GM21390 (cell line): ENCODE measurements at regions not wholly inside any gene's neighbourhood (a gene's known extent, or its start where the extent isn't known, plus 50 kb on each side); places are given as distances from the start of the nearest gene placed in this dataset.
"Not testable (repeated sequence)": the region's sequence is repeated elsewhere in the genome, so short reads cannot be mapped to it uniquely, and the experiment has no call there.

Experiments
- ATAC-seq: cut with Tn5 transposase; IDR thresholded peaks from one replicate; pipeline ENCODE4 v1.9.1; 2021; ENCODE audit not compliant: unreplicated experiment

DNA sequence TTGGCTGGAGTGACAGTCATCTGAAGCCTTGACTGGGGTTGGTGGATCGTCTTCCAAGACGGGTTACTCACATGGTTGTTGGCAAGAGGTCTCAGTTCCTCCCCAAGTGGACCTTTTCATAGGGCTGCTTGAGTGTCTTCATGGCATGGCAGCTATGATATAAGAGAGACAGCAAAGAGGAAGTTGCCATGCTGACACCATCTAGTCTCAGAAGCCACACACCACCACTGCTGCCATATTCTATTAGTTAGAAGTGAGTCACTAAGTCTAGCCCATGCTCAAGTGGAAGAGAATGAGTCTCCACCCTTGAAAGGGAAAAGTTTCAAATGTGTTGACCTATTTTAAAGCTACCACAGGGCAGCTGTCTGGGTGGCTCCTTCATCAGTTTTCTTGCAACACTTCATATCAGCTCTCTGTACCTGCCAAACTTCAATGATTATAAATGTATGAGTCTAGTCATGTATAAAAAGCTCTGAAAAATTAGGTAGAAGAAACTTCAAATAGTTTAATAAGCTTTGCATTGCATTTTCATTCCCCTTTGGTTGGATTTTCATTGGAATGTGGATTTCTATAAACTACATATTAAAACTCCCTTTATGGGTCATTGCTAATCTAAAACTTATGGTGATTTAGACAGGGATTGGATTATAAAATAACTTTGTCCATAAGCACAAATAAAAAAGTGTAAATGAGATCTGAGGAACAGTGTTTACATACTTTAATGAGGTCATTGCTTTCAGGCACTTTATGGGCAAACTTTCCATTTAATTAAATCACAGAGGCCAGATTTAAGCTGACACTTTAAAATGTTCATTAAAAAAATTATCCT lies 68.0 kb upstream of the ATXN3L start:
- ATAC-seq, result no peak

- ATAC-seq, result no peak
Observed at GRCh38 chrX:13386636-13387035, 66.8 kb upstream of the ATXN3L start.

- no peak for ATAC-seq
Observed at GRCh38 chrX:13386092-13386491, 66.2 kb upstream of the ATXN3L start.

DNA sequence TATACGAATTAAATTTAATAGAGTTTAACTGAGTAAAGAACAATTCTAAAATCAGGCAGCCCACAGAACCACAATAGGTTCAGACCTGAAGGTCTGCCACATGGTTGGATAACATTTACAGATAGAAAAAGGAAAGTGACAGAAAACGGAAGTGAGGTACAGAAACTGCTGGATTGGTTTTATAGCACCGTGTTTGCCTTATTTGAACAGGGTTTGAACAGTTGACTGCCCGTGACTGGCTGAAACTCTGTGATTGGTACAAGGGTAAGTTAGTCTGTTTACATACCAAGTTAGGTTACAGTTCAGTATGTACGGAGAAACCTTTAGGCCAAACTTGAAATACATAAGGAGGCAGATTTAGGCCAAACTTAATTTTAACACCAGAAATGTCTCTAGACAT lies 64.1 kb upstream of the ATXN3L start:
- ATAC-seq, result no peak

DNA sequence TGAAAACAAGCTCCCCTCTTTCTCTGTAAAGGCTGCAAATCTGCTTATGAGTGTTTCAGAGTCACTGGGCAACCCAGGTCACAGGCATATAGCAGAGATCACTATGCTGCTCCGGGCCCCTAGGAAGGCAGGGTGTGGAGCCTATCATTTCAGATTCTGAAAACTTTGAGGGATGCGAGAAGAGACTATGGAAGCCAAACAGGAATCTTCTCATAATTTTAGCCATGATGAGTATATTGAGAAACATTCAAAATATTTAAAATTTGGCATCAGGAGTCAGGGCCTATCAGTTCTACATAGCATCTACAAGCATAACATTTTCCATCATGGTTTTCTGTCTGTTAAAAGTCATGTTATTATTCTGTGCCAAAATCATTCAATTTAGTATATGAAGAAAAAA lies 61.7 kb upstream of the ATXN3L start:
- no peak for ATAC-seq

DNA sequence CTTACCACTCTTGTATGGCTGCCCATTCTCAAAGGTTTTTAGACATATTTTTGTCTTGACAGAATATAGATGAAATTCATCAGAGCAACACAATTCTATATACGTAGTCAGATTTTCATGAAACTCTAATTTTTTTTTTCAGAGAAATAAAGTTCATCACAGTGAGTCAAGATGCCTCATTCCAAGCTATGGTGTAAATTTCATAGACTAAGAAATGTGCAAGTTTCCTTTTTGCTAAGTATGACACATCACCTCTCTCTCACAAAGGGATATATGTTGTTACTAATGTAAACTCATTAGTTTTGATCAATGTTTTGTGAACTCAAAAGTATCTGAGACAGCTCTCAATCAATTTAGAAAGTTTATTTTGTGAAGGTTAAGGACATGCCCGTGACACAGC lies 60.4 kb upstream of the ATXN3L start:
- ATAC-seq, result no peak

DNA sequence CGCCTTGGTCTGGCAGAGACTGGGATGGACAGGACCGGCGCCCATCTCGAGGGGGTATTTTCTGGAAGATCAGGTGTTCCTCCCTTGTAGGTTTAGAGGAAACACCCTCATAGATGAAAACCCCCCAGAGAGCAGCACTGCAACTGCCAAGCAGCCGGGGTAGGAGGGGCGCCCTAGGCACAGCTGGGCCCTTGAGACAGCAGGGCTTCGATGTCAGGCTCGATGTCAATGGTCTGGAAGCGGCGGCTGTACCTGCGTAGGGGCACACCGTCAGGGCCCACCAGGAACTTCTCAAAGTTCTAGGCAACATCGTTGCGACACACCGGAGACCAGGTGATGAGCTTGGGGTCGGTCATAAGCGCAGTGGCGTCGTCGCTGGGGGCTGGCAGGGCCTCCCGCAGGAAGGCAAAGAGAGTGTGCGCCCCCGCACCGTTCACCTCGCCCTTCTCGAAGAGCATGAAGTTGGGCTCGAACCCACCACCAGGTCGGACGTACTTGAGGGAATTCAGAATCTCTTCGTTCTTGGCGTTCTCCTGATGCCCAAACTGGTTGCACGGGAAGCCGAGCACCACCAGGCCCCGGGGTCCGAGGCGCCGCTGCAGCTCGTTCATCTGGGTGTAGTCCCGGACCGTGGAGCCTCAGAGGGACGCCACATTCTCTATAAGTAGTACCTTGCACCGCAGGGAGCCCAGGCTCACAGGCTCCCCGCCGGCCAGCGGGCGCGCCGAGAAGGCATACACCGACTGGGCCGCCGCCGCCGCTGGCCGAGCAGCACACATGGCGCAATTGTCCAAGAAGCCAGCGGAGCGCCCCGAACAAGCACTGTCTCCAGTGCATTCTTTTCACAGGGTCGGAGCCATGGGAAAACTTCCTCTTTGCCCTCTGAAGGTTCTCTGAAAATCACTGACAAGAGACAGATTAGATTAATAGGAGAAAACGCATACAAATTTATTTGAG lies 59.0 kb upstream of the ATXN3L start:
- ATAC-seq, result not testable (repeated sequence)

GRCh38 chrX:13377550-13377934 lies 57.7 kb upstream of the ATXN3L start:
- no peak for ATAC-seq

DNA sequence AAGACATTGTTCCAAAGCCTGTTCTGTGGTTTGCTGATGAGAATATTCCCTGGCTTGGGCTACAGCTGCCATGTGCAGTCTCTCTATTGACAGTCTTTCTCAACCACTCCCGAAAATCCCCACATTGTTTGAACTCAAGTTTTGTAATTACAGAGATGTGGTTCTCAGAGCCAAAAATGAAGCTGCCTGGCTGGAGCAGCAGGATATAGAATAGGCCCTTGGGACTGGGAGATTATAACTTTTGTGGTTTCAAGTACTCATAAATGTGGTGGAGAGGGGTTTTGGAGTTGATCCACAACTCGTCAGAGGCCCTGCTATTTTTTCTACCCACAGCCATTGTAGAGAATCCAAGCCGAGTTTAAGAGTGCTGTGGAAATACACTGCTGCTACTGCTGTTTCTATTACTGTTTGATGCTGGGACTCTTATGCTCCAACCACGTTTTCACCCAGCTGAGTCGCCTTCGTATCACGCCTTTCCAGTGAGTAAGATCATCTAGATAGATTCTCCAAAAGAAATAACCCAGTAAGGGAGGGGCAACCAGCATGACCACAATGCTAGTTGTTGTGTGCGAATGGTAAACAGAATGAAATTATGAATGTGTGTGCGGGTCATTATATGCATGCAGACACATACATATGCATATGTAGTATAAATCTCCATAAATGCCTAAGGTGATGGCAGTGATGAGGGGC lies 57.1 kb upstream of the ATXN3L start:
- no peak for ATAC-seq

DNA sequence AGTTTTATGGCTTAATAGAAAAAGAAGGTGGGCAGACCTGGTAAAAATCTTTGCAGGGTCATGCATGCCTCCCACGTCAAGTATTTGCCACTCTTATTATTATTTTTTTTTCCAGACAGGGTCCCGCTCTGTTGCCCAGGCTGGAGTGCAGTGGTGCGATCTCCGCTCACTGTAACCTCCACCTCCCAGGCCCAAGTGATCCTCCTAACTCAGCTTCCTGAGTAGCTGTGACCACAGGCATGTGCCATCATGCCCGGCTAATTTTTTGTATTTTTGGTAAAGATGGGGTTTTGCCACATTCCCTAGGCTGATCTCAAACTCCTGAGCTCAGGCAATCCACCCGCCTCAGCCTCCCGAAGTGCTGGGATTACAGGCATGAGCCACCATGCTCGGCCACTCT lies 55.7 kb upstream of the ATXN3L start:
- not testable (repeated sequence) for ATAC-seq

DNA sequence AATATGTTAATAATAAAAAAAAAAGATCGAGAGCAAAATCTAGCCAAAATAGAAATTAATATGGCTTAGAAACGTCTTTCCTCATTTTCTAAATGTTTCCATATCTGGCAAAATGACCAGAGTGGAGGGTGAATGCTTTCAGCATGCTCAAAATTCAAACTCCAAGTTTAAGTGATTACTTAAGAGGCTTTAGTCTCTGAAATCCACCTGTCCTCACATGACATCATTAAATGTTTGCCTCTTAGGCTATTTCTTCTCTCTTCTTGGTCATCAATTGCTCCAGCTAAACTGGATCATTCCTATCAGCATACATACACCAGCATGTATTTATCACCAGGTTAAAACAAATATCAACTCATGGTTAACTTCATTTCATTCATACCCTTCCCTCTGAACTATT lies 54.5 kb upstream of the ATXN3L start:
- no peak for ATAC-seq

GRCh38 chrX:13373431-13374187 lies 53.8 kb upstream of the ATXN3L start:
- ATAC-seq, result no peak

GRCh38 chrX:13373027-13373426 lies 53.2 kb upstream of the ATXN3L start:
- ATAC-seq, result no peak

DNA sequence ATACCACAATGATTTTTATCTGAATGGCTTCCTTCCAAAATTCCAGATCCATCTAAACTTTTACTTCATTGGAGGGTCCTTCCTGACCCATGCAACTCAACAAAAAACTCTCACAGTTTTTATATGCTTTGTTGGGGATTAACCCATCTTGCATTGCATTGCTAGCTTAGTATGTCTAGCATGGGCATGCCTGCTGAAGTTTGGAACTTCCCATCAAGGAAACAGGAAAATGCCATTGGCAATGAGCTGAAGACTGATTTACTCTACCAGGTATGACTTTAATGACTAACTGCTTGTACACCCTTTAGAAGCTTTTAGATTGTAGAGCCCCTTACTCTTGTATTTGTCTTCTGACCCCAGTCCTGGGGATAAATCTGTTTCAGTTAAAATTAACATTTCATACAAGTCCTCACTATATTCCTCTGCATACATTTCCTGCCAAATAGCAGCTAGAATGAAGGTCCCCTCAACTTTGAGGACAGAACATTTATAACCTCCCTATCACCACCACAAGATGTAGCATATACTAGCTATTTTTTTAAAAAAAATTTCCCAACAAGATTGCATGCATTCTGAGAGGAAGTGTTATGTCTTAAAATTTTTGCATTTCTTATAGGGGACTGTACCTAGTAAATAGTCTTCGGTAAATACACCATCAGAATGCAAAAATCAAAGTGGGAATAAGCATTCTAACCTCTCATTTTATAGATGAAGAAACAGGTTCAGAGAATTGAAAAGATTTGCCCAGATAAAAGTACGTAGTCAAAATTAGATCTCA lies 52.5 kb upstream of the ATXN3L start:
- ATAC-seq, result no peak

GRCh38 chrX:13371186-13371585 lies 51.3 kb upstream of the ATXN3L start:
- no peak for ATAC-seq

GRCh38 chrX:13370713-13371112 lies 50.9 kb upstream of the ATXN3L start:
- ATAC-seq, result no peak
